Endothelial cell (in vitro differentiated cells): ENCODE measurements at regions not wholly inside any gene's neighbourhood (a gene's known extent, or its start where the extent isn't known, plus 50 kb on each side); places are given as distances from the start of the nearest gene placed in this dataset.

ENCODE experiments used
- DNase-seq: peaks from one replicate; pipeline ENCODE4 v3.0.0; 2021; ENCODE audit warnings: low spot score
- H3K27ac Mint-ChIP-seq: one replicate; pipeline ENCODE4 v1.8.0; 2021; ENCODE audit warnings: mixed read lengths, inconsistent platforms; ENCODE audit not compliant: unreplicated experiment
- H3K27me3 Mint-ChIP-seq: one replicate; pipeline ENCODE4 v1.8.0; 2021; ENCODE audit warnings: mild to moderate bottlenecking, moderate library complexity, mixed read lengths, inconsistent platforms; ENCODE audit not compliant: unreplicated experiment
- H3K36me3 Mint-ChIP-seq: one replicate; pipeline ENCODE4 v1.8.0; 2021; ENCODE audit warnings: mild to moderate bottlenecking, low read depth, mixed read lengths, inconsistent platforms; ENCODE audit not compliant: unreplicated experiment
- H3K4me1 Mint-ChIP-seq: one replicate; pipeline ENCODE4 v1.8.0; 2021; ENCODE audit warnings: mild to moderate bottlenecking, mixed read lengths, inconsistent platforms; ENCODE audit not compliant: unreplicated experiment
- H3K4me3 Mint-ChIP-seq: one replicate; pipeline ENCODE4 v1.8.0; 2021; ENCODE audit warnings: mild to moderate bottlenecking, mixed read lengths, inconsistent platforms; ENCODE audit not compliant: unreplicated experiment
- H3K9me3 Mint-ChIP-seq: one replicate; pipeline ENCODE4 v1.8.0; 2021; ENCODE audit warnings: mixed read lengths, inconsistent platforms; ENCODE audit not compliant: unreplicated experiment
- CTCF ChIP-seq: fragments of 200-600 bp; sonication (generic); IDR thresholded peaks from one replicate; pipeline ENCODE4 v1.5.0; 2021; ENCODE audit warnings: antibody characterized with exemption; ENCODE audit not compliant: unreplicated experiment

- TF ChIP-seq CTCF: no peak
- no peaks in the 10 kb centered on the region for H3K4me1 Mint-ChIP-seq
- H3K9me3 Mint-ChIP-seq: peaks cover 46% of the 10 kb centered on the region
- H3K27ac Mint-ChIP-seq: no peak overlapping the region
- no peak for DNase-seq
- no peak overlapping the region for H3K4me3 Mint-ChIP-seq
- peaks cover 29% of the 10 kb centered on the region for H3K27me3 Mint-ChIP-seq
- peaks cover 13% of the 10 kb centered on the region for H3K36me3 Mint-ChIP-seq
These were observed 1686.8 kb downstream of the TP53TG3F start for GRCh38 chr16:35146031-35146710.

- Mint-ChIP-seq H3K27me3 (peaks cover 26% of the 10 kb centered on the region), H3K4me3 (no peak overlapping the region), H3K36me3 (peaks cover 15% of the 10 kb centered on the region), H3K27ac (no peak overlapping the region), H3K9me3 (peaks cover 48% of the 10 kb centered on the region), H3K4me1 (no peaks in the 10 kb centered on the region)
- no peak for TF ChIP-seq CTCF
- no peak for DNase-seq
These were observed 1687.5 kb downstream of the TP53TG3F start for GRCh38 chr16:35146723-35147458.

- DNase-seq: no peak
- H3K4me1 Mint-ChIP-seq: no peaks in the 10 kb centered on the region
- H3K36me3 Mint-ChIP-seq: peaks cover 16% of the 10 kb centered on the region
- H3K27me3 Mint-ChIP-seq: peaks cover 31% of the 10 kb centered on the region
- TF ChIP-seq CTCF: no peak
- H3K9me3 Mint-ChIP-seq: peaks cover 53% of the 10 kb centered on the region
- H3K27ac Mint-ChIP-seq: peak overlapping the region; percentile 13
- H3K4me3 Mint-ChIP-seq: no peak overlapping the region
These were observed 1688.4 kb downstream of the TP53TG3F start for GRCh38 chr16:35147556-35148504.

- Mint-ChIP-seq H3K4me1 (no peaks in the 10 kb centered on the region), H3K27me3 (peaks cover 27% of the 10 kb centered on the region), H3K9me3 (peaks cover 58% of the 10 kb centered on the region), H3K36me3 (peaks cover 16% of the 10 kb centered on the region), H3K27ac (no peak overlapping the region), H3K4me3 (no peak overlapping the region)
- no peak for DNase-seq
- no peak for TF ChIP-seq CTCF
These were observed 1689.3 kb downstream of the TP53TG3F start for GRCh38 chr16:35148748-35149147.
